Peyer's patch (tissue), 4 donors: ENCODE measurements at regions not wholly inside any gene's neighbourhood (a gene's known extent, or its start where the extent isn't known, plus 50 kb on each side); places are given as distances from the start of the nearest gene placed in this dataset.
"Not testable (repeated sequence)": the region's sequence is repeated elsewhere in the genome, so short reads cannot be mapped to it uniquely, and the experiment has no call there.

Experiments used
- DNase-seq, 3 donors: peaks; one replicate each; pipeline ENCODE4 v3.0.0-alpha.2; 2017 to 2019
- H3K27ac ChIP-seq, 4 donors: fragments of 200-600 bp; sonication (generic); one replicate each; pipeline ENCODE4 v1.5.1; 2016 to 2019
- H3K27me3 ChIP-seq, 2 donors: fragments of 200-600 bp; sonication (generic); one replicate each; pipeline ENCODE4 v1.5.1; 2019
- H3K36me3 ChIP-seq, 3 donors: fragments of 200-600 bp; sonication (generic); one replicate each; pipeline ENCODE4 v1.5.1; 2016 to 2019
- H3K4me1 ChIP-seq, 4 donors: fragments of 200-600 bp; sonication (generic); one replicate each; pipeline ENCODE4 v1.5.1; 2016 to 2019
- H3K4me3 ChIP-seq, 4 donors: fragments of 200-600 bp; sonication (generic); 1 replicate in 3 of 4; 2 replicates in 1 of 4; pipeline ENCODE4 v1.5.1; 2016 to 2019; ENCODE audit warnings: mild to moderate bottlenecking in 1 of 4
- H3K9me3 ChIP-seq, 4 donors: fragments of 200-600 bp; sonication (generic); one replicate each; pipeline ENCODE4 v1.5.1; 2016 to 2019; ENCODE audit warnings: mild to moderate bottlenecking in 1 of 4
- POLR2A ChIP-seq, 2 donors: fragments of 450-650 bp; IDR thresholded peaks; one replicate each; pipeline ENCODE4 v1.5.1; 2017; ENCODE audit warnings: antibody characterized with exemption in 2 of 2, mild to moderate bottlenecking in 2 of 2, moderate library complexity in 2 of 2
- TF ChIP-seq, protein P1 (sequence below), 6 experiments: fragments of 450-650 bp in 4 of 6; fragments of 200-600 bp in 2 of 6; sonication (generic) in 1 of 6; IDR thresholded peaks; one replicate each; pipeline ENCODE4 v1.5.1; 2017 to 2019; ENCODE audit warnings: antibody characterized with exemption in 6 of 6, mild to moderate bottlenecking in 3 of 6, moderate library complexity in 1 of 6

DNA sequence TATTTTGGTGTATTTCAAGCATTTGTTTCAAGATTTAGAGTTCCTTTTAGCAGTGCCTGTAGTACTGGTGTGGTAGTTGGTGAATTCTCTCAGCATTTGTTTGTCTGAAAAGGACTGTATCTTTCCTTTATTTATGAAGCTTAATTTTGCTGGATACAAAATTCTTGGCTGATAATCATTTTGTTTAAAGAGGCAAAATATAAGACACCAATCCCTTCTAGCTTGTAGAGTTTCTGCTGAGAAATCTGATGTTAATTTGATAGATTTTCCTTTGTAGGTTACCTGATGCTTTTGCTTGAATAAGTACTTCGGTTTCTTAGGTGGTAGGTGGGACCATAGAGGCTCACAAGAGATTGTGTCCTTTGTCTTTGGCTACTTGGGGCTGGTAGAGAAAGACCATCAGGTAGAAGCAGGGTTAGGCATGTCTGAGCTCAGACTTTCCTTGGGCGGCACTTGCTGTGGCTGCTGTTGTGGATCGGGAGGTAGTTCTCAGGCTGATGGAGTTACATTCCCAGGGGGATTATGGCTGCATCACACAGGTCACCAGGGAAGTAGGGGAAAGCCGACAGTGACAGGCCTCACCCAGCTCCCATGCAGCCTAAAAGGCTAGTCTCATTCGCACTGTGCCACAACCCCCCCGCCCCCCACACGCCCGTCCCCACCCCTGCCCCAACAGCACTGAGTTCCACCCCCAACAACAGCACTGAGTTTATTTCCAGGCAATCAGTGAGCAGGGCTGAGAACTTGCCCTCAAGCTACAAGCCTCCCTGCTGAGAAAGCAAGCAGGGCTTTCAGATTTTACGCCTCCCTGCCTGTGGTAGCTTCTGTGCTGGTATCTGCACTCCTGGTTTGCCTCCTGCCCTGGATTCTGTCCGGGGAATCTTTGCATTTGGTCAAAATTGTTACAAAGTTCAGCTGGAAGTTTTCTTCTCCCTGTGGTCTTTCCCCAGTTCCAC, 127.1 kb upstream of the GLRA1 start:
- TF ChIP-seq, protein P1, sequence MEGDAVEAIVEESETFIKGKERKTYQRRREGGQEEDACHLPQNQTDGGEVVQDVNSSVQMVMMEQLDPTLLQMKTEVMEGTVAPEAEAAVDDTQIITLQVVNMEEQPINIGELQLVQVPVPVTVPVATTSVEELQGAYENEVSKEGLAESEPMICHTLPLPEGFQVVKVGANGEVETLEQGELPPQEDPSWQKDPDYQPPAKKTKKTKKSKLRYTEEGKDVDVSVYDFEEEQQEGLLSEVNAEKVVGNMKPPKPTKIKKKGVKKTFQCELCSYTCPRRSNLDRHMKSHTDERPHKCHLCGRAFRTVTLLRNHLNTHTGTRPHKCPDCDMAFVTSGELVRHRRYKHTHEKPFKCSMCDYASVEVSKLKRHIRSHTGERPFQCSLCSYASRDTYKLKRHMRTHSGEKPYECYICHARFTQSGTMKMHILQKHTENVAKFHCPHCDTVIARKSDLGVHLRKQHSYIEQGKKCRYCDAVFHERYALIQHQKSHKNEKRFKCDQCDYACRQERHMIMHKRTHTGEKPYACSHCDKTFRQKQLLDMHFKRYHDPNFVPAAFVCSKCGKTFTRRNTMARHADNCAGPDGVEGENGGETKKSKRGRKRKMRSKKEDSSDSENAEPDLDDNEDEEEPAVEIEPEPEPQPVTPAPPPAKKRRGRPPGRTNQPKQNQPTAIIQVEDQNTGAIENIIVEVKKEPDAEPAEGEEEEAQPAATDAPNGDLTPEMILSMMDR (IDR thresholded peaks at IDR 0.05): no peak
- TF ChIP-seq POLR2A (IDR thresholded peaks at IDR 0.05): no peak
- Histone ChIP-seq H3K9me3 (no peaks in the 10 kb centered on the region), H3K27ac (no peak overlapping the region), H3K36me3 (no peaks in the 10 kb centered on the region), H3K27me3 (no peaks in the 10 kb centered on the region), H3K4me3 (no peak overlapping the region), H3K4me1 (no peaks in the 10 kb centered on the region)
- DNase-seq: no peak

DNA sequence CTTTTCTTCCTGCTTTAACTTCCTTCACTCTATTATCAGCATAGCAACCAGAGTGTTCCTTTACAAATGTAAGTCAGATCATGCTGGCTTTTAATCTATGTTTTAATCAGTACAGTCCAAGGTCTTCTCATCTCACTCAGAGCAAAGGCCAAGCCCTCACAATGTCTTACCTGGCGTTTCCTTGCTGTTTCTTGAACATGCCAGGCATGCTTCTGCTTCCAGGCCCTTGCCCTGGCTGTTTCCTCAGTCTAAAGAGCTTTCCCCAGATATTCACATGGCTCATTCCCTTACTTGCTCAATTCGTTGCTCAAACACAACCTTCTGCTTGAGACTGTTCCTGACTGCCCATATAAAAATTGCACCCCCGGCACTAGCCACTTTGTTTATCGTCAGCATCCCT, 121.7 kb upstream of the GLRA1 start:
- TF ChIP-seq POLR2A (IDR thresholded peaks at IDR 0.05): no peak
- TF ChIP-seq, protein P1 (IDR thresholded peaks at IDR 0.05): no peak
- H3K27me3 ChIP-seq: no peaks in the 10 kb centered on the region
- H3K9me3 ChIP-seq: no peaks in the 10 kb centered on the region
- no peak overlapping the region for H3K4me3 ChIP-seq
- no peak overlapping the region for H3K27ac ChIP-seq
- no peaks in the 10 kb centered on the region for H3K36me3 ChIP-seq
- no peaks in the 10 kb centered on the region for H3K4me1 ChIP-seq
- DNase-seq: no peak

DNA sequence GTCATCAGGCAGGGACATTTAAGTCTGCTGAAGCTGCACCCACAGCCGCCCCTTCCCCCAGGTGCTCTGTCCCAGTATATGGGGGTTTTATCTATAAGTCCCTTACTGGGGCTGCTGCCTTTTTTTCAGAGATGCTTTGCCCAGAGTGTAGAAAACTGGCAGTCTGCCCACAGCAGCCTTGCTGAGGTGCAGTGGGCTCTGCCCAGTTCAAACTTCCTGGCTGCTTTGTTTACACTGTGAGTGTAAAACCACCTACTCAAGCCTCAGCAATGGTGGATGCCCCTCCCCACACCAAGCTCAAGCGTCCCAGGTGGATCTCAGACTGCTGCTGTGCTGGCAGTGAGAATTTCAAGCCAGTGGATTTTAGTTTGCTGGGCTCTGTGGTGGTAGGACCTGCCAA, 114.2 kb upstream of the GLRA1 start:
- H3K36me3 ChIP-seq, H3K27ac ChIP-seq, H3K4me3 ChIP-seq, DNase-seq, H3K4me1 ChIP-seq, H3K9me3 ChIP-seq, H3K27me3 ChIP-seq: not testable (repeated sequence)

DNA sequence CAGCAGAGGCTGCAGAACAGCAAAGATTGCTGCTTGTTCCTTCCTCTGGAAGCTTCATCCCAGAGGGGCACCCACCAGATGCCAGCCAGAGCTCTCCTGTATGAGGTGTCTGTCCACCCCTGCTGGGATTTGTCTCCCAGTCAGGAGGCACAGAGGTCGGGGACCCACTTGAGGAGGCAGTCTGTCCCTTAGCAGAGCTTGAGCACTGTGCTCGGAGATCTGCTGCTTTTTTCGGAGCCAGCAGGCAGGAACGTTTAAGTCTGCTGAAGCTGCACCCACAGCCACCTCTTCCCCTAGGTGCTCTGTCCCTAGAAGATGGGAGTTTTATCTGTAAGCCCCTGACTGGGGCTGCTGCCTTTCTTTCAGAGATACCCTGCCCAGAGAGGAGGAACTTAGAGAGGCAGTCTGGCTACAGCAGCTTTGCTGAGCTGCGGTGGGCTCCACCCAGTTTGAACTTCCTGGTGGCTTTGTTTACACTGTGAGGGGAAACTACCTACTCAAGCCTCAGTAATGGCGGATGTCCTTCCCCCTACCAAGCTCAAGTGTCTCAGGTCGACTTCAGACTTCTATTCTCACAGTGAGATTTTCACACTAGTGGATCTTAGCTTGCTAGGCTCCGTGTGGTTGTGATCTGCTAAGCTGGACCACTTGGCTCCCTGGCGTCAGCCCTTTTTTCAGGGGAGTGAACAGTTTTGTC, 101.8 kb upstream of the GLRA1 start:
- H3K9me3 ChIP-seq, H3K4me3 ChIP-seq, H3K36me3 ChIP-seq, H3K27ac ChIP-seq, H3K4me1 ChIP-seq, H3K27me3 ChIP-seq: not testable (repeated sequence)
- peak in 2 of 3 donors; percentile 27 to 53 for DNase-seq

DNA sequence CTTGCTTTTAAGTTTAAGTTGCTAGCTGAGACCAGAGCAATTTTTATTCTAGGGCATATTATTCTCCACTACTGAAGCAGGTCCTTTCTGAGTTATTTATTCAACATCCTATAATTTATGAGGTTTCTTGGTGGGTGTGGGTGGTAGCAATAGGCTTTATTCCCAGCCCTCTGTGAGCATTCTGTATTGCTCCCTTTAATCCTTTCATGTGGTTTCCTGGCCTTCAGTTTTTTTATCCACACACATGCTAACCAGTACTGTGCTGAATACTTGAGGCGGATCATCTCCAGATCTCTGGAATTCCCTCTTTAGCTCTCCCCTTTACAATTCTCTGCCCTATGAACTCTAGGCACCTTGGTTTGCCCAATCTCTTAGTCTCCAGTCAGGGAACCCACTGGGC, 91.8 kb upstream of the GLRA1 start:
- no peak for DNase-seq
- H3K27me3 ChIP-seq: no peaks in the 10 kb centered on the region
- H3K4me3 ChIP-seq: no peak overlapping the region
- H3K9me3 ChIP-seq: no peaks in the 10 kb centered on the region
- H3K36me3 ChIP-seq: no peaks in the 10 kb centered on the region
- no peaks in the 10 kb centered on the region for H3K4me1 ChIP-seq
- TF ChIP-seq POLR2A (IDR thresholded peaks at IDR 0.05): no peak
- TF ChIP-seq, protein P1 (IDR thresholded peaks at IDR 0.05): no peak
- H3K27ac ChIP-seq: no peak overlapping the region

DNA sequence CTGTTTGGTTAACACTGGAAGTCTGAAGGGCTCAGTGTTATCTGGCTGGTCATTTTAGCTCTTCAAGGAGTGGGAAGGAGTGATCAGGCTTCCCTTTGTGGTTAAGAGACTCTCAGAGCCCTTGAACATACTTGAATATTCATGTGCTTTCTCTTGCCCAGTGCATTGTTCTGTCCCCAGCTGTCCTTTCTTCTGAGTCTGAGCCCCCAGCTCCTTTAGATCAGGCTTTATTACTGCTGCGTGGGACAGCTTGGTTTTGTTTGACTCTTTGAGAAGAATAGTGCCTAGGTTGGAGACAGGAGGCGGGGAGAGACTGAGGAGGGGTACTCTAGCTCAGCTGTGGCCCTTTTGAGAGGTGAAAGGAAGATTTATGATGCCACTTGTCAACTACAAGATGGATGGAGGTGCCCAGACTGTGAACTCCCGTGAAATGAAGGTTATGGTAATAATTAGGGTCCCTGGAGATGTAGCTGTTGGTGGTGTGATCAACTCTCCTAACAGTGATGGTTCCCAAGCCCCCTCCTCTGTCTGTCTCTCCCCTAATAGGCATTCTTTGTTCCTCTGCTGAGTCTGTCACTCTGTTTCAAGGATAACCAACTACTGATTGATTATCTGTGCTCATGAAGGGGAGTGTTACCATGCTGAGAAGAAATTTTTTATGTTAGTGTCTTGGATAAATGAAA, 83.1 kb upstream of the GLRA1 start:
- no peak overlapping the region for H3K27ac ChIP-seq
- no peak for DNase-seq
- no peak for TF ChIP-seq POLR2A (IDR thresholded peaks at IDR 0.05)
- TF ChIP-seq, protein P1 (IDR thresholded peaks at IDR 0.05): no peak
- H3K9me3 ChIP-seq: no peaks in the 10 kb centered on the region
- no peaks in the 10 kb centered on the region for H3K36me3 ChIP-seq
- no peaks in the 10 kb centered on the region for H3K27me3 ChIP-seq
- H3K4me3 ChIP-seq: no peak overlapping the region
- H3K4me1 ChIP-seq: no peaks in the 10 kb centered on the region
